Fibroblast of the aortic adventitia (primary cell): ENCODE measurements at regions not wholly inside any gene's neighbourhood (a gene's known extent, or its start where the extent isn't known, plus 50 kb on each side); places are given as distances from the start of the nearest gene placed in this dataset.

Source experiments
- DNase-seq: peaks from one replicate; pipeline ENCODE4 v3.0.0-alpha.2; 2010; ENCODE audit warnings: low read depth
- H3K4me3 ChIP-seq: 2 replicates; pipeline ENCODE4 v1.5.1; 2011; ENCODE audit warnings: low read depth, mild to moderate bottlenecking, control low read depth, low read length, moderate library complexity
- TF ChIP-seq, protein P1 (sequence below): IDR thresholded peaks from 2 replicates; pipeline ENCODE4 v1.5.1; 2011; ENCODE audit warnings: mild to moderate bottlenecking, low read length, control low read depth, inconsistent platforms; ENCODE audit not compliant: insufficient read depth

- no peak overlapping the region for H3K4me3 ChIP-seq
- TF ChIP-seq, protein P1, sequence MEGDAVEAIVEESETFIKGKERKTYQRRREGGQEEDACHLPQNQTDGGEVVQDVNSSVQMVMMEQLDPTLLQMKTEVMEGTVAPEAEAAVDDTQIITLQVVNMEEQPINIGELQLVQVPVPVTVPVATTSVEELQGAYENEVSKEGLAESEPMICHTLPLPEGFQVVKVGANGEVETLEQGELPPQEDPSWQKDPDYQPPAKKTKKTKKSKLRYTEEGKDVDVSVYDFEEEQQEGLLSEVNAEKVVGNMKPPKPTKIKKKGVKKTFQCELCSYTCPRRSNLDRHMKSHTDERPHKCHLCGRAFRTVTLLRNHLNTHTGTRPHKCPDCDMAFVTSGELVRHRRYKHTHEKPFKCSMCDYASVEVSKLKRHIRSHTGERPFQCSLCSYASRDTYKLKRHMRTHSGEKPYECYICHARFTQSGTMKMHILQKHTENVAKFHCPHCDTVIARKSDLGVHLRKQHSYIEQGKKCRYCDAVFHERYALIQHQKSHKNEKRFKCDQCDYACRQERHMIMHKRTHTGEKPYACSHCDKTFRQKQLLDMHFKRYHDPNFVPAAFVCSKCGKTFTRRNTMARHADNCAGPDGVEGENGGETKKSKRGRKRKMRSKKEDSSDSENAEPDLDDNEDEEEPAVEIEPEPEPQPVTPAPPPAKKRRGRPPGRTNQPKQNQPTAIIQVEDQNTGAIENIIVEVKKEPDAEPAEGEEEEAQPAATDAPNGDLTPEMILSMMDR = no peak
Observed at GRCh38 chr18:38116716-38117115, 551.1 kb upstream of the CELF4 start.

DNA sequence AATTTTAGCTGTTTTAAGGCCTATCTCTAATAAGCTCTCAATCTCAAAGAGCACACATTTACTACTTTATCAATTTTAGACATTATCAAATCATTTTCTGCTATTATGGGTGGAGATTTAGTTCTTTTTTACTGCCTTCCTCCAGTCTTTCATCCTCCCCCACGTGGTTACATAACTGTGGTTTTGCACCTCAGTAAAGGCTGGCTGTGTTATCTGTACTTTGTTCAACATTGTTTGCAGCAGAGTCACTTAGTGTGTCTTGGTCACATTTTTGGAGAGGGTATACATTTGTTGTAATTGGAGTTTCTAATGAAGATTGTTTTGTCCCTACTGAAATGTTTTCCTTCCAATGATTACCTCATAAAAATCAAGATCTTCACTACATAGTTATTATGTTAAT lies 549.6 kb upstream of the CELF4 start:
- TF ChIP-seq, protein P1 = no peak
- no peak for DNase-seq
- H3K4me3 ChIP-seq = no peak overlapping the region

More at GRCh38 chr18:38116716-38117115, 551.1 kb upstream of the CELF4 start:
- no peak for DNase-seq

GRCh38 chr18:38087538-38087937 lies 521.9 kb upstream of the CELF4 start:
- no peak for DNase-seq
- H3K4me3 ChIP-seq = no peak overlapping the region
- TF ChIP-seq, protein P1 = no peak

GRCh38 chr18:38081516-38081915 lies 515.9 kb upstream of the CELF4 start:
- TF ChIP-seq, protein P1 = no peak
- H3K4me3 ChIP-seq = no peak overlapping the region
- DNase-seq = no peak

GRCh38 chr18:38077229-38077628 lies 511.6 kb upstream of the CELF4 start:
- TF ChIP-seq, protein P1 = no peak
- no peak for DNase-seq
- no peak overlapping the region for H3K4me3 ChIP-seq

DNA sequence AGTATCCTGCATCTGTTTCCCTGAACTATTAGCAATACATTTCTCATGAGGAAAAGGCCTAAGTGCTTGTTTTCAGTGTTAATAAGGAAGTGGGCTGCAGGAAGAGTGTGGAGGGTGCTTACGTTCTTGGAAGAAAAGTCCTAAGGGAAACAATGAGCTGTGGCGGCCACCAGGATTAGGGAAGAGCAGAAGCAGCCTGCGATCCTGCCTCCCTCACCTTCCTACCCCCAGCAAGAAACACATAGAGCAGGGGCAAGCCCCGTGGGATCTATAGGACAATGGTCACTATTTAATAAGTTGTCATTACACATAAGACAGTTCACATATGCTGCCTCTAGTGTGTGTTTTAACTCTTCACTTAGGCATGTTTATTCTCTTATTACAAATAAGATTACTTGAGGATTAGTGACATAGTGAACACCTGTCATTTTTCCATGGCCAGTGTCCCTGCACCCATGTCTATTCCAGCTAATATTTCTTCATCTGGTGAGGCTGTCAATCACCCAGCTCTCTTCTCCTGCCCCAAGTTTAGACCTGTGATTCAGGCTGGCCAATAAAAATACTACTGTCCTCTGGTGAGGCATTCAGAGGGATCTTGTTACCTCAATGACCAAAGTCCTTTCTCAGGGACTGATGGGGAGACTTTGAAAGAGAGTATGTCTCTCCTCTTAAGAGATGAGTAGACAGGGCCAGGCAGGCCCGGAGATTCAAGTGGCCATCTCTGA lies 510.9 kb upstream of the CELF4 start:
- TF ChIP-seq, protein P1 = no peak
- DNase-seq = no peak
- no peak overlapping the region for H3K4me3 ChIP-seq
